VCaP (cell line): ENCODE measurements at regions not wholly inside any gene's neighbourhood (a gene's known extent, or its start where the extent isn't known, plus 50 kb on each side); places are given as distances from the start of the nearest gene placed in this dataset.

Experiments used
- H3K27ac ChIP-seq: fragments of 450-650 bp; 2 replicates; pipeline ENCODE4 v1.5.1; 2017
- TF ChIP-seq, protein P1 (sequence below): fragments of 450-650 bp; conservative IDR thresholded peaks from 2 replicates; pipeline ENCODE4 v1.5.1; 2017; ENCODE audit warnings: mild to moderate bottlenecking, moderate library complexity

DNA sequence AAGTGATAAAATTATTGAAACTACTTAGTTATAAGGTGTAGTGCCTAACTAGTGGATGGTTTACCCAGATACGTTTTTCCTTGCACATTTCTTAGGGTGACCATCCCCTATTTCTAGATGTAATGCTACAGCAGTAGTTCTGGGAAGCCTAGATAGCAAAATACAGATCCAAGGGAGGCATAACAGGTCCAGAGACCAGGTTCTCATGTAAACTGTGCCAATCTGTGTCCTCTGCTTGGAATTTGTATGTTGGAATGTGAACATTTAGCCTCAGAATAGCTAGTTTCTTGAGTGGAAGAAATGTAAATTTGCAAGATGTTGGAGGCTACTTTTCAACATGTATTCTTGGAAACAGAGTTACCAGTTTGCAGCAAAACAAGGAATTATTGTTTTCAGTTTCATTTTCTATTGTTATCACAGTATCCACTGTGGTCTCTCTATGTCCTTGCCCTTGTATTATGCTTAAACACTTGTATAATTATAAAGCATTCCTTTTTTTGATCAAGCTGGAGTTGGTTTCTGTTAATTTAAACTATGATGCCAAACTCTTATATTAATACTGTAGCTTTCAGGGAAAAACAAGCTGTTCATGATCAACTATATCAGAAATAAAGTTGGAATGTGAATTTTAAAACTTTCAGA, 102.0 kb upstream of the BRINP3 start:
- TF ChIP-seq, protein P1, sequence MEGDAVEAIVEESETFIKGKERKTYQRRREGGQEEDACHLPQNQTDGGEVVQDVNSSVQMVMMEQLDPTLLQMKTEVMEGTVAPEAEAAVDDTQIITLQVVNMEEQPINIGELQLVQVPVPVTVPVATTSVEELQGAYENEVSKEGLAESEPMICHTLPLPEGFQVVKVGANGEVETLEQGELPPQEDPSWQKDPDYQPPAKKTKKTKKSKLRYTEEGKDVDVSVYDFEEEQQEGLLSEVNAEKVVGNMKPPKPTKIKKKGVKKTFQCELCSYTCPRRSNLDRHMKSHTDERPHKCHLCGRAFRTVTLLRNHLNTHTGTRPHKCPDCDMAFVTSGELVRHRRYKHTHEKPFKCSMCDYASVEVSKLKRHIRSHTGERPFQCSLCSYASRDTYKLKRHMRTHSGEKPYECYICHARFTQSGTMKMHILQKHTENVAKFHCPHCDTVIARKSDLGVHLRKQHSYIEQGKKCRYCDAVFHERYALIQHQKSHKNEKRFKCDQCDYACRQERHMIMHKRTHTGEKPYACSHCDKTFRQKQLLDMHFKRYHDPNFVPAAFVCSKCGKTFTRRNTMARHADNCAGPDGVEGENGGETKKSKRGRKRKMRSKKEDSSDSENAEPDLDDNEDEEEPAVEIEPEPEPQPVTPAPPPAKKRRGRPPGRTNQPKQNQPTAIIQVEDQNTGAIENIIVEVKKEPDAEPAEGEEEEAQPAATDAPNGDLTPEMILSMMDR: no peak
- no peak overlapping the region for H3K27ac ChIP-seq

DNA sequence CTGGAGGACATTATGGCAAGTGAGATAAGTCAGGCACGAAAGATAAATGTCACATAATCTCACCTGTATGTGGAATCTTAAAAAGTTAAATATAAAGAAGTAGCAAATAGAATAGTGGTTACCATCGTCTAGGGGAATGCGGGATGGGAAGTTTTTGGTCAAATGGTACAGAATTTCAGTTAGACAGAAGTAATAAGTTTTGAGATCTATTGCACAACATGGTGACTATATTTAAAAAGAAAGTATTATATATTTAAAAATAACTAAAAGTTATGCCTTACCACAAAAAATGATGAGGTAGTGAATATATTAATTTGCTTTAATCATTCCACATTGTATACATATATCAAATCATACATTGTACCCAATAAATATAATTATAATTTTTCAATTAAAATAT, 106.2 kb upstream of the BRINP3 start:
- TF ChIP-seq, protein P1: no peak
- H3K27ac ChIP-seq: no peak overlapping the region

DNA sequence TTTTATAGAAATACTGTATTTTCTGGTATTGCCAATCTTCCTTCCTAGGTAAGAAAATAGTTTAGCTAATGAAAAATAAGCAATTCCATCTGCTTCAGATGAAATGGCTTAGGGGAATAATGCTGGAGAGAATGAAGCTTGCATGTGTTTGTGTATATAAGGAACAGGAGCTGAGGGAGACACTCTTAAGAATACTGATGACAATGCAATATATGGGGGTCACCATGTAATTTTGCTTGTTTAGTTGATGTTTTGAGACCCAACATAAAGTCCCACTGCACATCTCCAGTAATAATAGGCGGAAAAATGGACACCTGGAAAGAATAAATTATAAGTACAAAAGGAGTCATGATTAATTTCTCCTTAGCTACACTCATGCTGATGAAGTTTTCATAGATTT, 110.8 kb upstream of the BRINP3 start:
- H3K27ac ChIP-seq: peak overlapping the region; percentile 57
- TF ChIP-seq, protein P1: no peak

DNA sequence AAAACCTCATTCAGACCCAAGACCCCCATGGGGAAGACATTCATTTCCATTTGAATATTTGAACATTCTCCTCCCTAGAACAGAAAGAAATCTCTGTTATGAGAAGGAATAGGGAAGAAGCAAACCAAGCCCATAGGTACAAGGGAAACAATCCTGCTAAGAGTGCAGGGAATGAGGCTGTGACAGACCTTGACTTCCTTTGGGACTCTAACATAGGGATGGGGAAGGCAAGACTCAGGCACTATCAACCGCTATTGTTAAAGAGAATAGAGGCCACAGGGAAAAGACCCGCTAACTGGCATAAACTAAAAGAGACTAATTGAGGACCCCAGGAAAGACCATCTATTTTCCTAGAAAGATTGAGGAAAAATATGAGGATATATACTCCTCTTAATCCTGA, 117.8 kb upstream of the BRINP3 start:
- TF ChIP-seq, protein P1: no peak

DNA sequence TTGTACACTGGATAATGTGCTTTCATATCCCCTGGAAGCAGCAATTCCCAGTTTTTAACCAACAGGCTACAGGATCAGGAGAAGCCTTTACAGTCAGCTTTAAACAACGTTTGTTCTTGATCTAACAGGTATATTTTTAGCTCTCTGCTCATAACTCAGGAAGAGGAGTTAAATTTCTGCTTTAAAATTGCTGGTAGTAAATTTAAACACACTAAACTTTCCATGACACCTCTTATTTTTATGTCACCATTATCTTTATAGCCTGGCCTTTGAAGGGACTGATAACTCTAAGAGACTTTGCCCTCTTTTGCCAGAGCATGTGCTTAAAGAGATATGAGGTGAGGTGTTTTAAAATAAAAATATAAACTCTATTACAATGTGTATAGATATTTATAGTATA, 119.6 kb upstream of the BRINP3 start:
- H3K27ac ChIP-seq: no peak overlapping the region
- TF ChIP-seq, protein P1: no peak

More for the DNA sequence above, 117.8 kb upstream of the BRINP3 start:
- H3K27ac ChIP-seq: no peak overlapping the region

DNA sequence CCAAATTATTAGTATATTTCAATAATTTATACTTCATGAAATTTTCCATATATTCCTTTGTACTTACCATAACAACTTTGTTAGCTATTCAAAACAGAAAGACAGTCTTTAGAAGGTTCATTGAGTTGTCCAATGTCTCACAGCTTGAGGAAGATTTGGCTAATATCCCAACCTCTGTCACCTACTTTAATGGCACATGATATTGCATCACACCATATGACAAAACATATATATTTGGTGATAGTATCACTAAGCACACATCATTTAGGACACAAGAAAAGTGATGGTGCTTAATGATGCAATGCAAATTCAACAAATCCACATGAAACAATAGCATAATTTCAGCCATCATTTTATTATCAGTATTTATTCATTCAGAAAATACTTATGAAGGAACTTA, 122.0 kb upstream of the BRINP3 start:
- H3K27ac ChIP-seq: no peak overlapping the region
- TF ChIP-seq, protein P1: no peak

DNA sequence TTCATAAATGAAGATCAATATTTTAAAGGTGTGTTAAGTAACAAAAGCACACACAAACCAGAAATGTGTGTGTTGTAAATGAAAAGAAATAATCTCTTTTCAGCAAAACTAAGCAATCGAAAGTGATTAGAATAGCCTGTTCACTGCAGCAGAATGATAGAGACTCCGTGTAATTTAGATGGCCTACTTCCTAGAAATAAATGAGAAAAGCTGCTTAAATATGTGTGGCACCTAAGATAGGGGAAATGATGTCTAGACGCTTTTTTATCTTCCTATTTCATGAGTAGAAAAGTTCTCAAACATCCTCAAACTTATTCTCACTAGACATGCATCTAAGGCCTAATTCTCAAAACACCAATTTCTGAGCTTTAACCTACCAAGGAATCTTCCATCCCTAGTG, 124.7 kb upstream of the BRINP3 start:
- no peak overlapping the region for H3K27ac ChIP-seq
- TF ChIP-seq, protein P1: no peak
